Stimulated activated CD8-positive, alpha-beta memory T cell treated with anti-CD3 and anti-CD28 coated beads, Interleukin-7, amount 100 ng/mL, for 24 hours (primary cell): ENCODE measurements at regions not wholly inside any gene's neighbourhood (a gene's known extent, or its start where the extent isn't known, plus 50 kb on each side); places are given as distances from the start of the nearest gene placed in this dataset.
"Not testable (repeated sequence)": the region's sequence is repeated elsewhere in the genome, so short reads cannot be mapped to it uniquely, and the experiment has no call there.

Source experiments
- DNase-seq: peaks from one replicate; pipeline ENCODE4 v3.0.0-alpha.2; 2020; ENCODE audit warnings: low read depth

- no peak for DNase-seq
Measured at GRCh38 chr6:140036196-140036595, 661.7 kb upstream of the CITED2 start.

GRCh38 chr6:140032189-140032588 lies 657.7 kb upstream of the CITED2 start:
- no peak for DNase-seq

GRCh38 chr6:140029551-140029950 lies 655.1 kb upstream of the CITED2 start:
- DNase-seq = no peak

- no peak for DNase-seq
Measured at GRCh38 chr6:140027219-140027618, 652.8 kb upstream of the CITED2 start.

- DNase-seq = no peak
Measured at GRCh38 chr6:140026546-140026945, 652.1 kb upstream of the CITED2 start.

- DNase-seq = no peak
Measured at GRCh38 chr6:140025171-140025570, 650.7 kb upstream of the CITED2 start.

GRCh38 chr6:140020207-140020791 lies 645.9 kb upstream of the CITED2 start:
- no peak for DNase-seq

GRCh38 chr6:140018588-140018987 lies 644.1 kb upstream of the CITED2 start:
- DNase-seq = no peak

GRCh38 chr6:140017470-140017869 lies 643.0 kb upstream of the CITED2 start:
- DNase-seq = no peak

- DNase-seq = no peak
Measured at GRCh38 chr6:140012150-140012549, 637.7 kb upstream of the CITED2 start.

- no peak for DNase-seq
Measured at GRCh38 chr6:140011537-140011936, 637.1 kb upstream of the CITED2 start.

- no peak for DNase-seq
Measured at GRCh38 chr6:140009286-140009685, 634.8 kb upstream of the CITED2 start.

- DNase-seq = no peak
Measured at GRCh38 chr6:140007525-140007924, 633.1 kb upstream of the CITED2 start.

- no peak for DNase-seq
Measured at GRCh38 chr6:140003217-140003616, 628.8 kb upstream of the CITED2 start.

GRCh38 chr6:140002396-140003022 lies 628.1 kb upstream of the CITED2 start:
- DNase-seq = no peak

- DNase-seq = no peak
Measured at GRCh38 chr6:140001821-140002341, 627.4 kb upstream of the CITED2 start.

- no peak for DNase-seq
Measured at GRCh38 chr6:140001005-140001404, 626.6 kb upstream of the CITED2 start.

GRCh38 chr6:139999661-140000060 lies 625.2 kb upstream of the CITED2 start:
- not testable (repeated sequence) for DNase-seq

- not testable (repeated sequence) for DNase-seq
Measured at GRCh38 chr6:139998478-139998877, 624.0 kb upstream of the CITED2 start.

GRCh38 chr6:139996253-139996834 lies 621.9 kb upstream of the CITED2 start:
- no peak for DNase-seq

GRCh38 chr6:139994998-139995397 lies 620.5 kb upstream of the CITED2 start:
- DNase-seq = no peak

GRCh38 chr6:139990856-139991465 lies 616.5 kb upstream of the CITED2 start:
- DNase-seq = no peak
